ENCODE measurements at regions not wholly inside any gene's neighbourhood (a gene's known extent, or its start where the extent isn't known, plus 50 kb on each side); places are given as distances from the start of the nearest gene placed in this dataset.

DNA sequence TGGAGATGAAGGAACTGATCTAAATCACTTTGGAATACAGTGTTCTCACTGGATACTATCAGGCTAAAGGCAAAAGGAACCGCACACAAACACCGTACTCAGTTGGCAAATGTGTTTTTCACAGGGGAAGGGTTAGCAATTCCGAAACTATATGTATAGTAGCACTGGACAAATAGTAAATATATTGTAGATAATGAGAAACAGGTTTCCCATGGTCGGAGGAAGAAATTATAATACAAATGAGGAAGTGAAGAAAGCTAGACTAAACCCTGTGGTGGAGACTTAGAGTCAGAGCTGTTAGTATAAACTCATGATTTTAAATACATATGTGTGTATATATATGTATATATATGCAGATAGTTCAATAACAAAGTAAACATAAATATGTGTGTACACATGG, 414.1 kb upstream of the SALL1 start:
- peaks cover 2% of the 10 kb centered on the region for H3K4me1 Mint-ChIP-seq (ENCODE audit: low read depth)
- no peaks in the 10 kb centered on the region for H3K36me3 Mint-ChIP-seq (ENCODE audit: insufficient read depth)
- no peak for DNase-seq (ENCODE audit: low spot score, unreplicated experiment)
- H3K27ac Mint-ChIP-seq = no peak overlapping the region
- no peaks in the 10 kb centered on the region for H3K27me3 Mint-ChIP-seq
- no peak overlapping the region for H3K4me3 Mint-ChIP-seq (ENCODE audit: low read depth)
- H3K9me3 Mint-ChIP-seq (ENCODE audit: low read depth) = peaks cover 4% of the 10 kb centered on the region
- TF ChIP-seq, protein P1, sequence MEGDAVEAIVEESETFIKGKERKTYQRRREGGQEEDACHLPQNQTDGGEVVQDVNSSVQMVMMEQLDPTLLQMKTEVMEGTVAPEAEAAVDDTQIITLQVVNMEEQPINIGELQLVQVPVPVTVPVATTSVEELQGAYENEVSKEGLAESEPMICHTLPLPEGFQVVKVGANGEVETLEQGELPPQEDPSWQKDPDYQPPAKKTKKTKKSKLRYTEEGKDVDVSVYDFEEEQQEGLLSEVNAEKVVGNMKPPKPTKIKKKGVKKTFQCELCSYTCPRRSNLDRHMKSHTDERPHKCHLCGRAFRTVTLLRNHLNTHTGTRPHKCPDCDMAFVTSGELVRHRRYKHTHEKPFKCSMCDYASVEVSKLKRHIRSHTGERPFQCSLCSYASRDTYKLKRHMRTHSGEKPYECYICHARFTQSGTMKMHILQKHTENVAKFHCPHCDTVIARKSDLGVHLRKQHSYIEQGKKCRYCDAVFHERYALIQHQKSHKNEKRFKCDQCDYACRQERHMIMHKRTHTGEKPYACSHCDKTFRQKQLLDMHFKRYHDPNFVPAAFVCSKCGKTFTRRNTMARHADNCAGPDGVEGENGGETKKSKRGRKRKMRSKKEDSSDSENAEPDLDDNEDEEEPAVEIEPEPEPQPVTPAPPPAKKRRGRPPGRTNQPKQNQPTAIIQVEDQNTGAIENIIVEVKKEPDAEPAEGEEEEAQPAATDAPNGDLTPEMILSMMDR (IDR thresholded peaks at IDR 0.05; ENCODE audit: unreplicated experiment) = no peak

DNA sequence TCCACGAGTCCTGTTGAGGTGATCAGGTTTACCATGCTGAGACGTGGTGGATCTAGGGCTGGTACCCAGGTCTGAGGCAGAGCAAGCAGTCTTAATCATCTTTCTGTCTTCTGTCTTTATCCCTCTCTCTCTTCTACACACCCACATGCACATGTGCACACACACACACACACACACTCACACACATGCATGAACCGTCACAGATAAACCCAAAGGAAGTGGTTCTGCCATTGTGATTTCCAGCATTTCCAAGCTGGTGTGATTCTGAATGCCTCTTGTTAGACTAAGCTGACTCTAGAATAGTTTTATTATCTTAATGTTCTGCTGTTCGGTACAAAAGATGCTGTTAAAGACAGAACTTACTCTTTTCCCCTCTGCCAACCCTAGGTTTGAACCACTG, 411.8 kb upstream of the SALL1 start:
- Mint-ChIP-seq H3K4me3 (ENCODE audit: low read depth) (no peak overlapping the region), H3K36me3 (ENCODE audit: insufficient read depth) (no peaks in the 10 kb centered on the region), H3K27ac (no peak overlapping the region), H3K27me3 (peaks cover 6% of the 10 kb centered on the region), H3K4me1 (ENCODE audit: low read depth) (peaks cover 2% of the 10 kb centered on the region), H3K9me3 (ENCODE audit: low read depth) (peaks cover 4% of the 10 kb centered on the region)
- TF ChIP-seq, protein P1 (IDR thresholded peaks at IDR 0.05; ENCODE audit: unreplicated experiment) = no peak
- no peak for DNase-seq (ENCODE audit: low spot score, unreplicated experiment)

DNA sequence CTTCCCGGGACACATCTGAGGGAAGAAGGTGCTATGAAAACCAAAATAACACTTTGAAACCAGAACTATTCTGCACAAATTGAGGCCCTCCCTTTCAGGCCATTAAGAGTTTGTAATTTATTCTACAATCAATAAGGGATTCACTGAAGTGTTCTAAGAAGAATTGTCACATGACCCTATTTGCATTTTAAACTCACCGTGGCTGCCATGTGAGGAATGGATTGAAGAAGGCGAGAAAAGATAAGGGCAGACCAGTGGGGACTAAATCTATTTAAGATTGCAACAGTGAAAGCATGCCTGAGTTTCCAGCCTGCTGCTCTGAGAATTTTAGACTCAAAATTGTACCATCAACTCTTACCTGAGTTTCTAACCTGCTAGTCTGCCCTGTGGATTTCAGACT, 408.8 kb upstream of the SALL1 start:
- no peak overlapping the region for H3K4me3 Mint-ChIP-seq (ENCODE audit: low read depth)

DNA sequence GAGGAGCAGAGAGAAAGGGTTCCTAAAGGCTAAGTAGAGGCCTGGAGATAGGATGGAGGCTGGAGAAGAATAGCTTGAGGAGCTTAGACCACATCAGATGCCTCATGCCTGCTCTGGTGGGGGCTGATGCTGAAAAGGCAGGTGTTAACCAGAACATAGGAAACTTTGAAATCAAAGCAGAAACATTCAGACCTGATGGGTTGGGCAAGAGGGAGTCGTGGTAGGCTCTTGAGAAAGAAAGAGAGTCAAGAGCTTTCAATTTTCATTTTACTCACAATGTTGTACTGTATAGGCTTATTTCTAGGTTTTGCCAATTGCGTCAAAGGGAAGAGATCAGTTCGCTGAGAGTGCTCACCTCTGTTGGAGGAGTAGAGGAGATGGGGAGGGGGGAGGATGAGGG, 406.6 kb upstream of the SALL1 start:
- Mint-ChIP-seq H3K27me3 (peaks cover 31% of the 10 kb centered on the region), H3K4me1 (ENCODE audit: low read depth) (peaks cover 2% of the 10 kb centered on the region), H3K4me3 (ENCODE audit: low read depth) (no peak overlapping the region), H3K27ac (no peak overlapping the region), H3K9me3 (ENCODE audit: low read depth) (no peaks in the 10 kb centered on the region), H3K36me3 (ENCODE audit: insufficient read depth) (no peaks in the 10 kb centered on the region)
- TF ChIP-seq, protein P1 (IDR thresholded peaks at IDR 0.05; ENCODE audit: unreplicated experiment) = no peak
- DNase-seq (ENCODE audit: low spot score, unreplicated experiment) = no peak

More for the DNA sequence above, 408.8 kb upstream of the SALL1 start:
- Mint-ChIP-seq H3K4me1 (ENCODE audit: low read depth) (peaks cover 2% of the 10 kb centered on the region), H3K27me3 (peaks cover 27% of the 10 kb centered on the region), H3K36me3 (ENCODE audit: insufficient read depth) (no peaks in the 10 kb centered on the region), H3K27ac (no peak overlapping the region), H3K9me3 (ENCODE audit: low read depth) (peaks cover 4% of the 10 kb centered on the region)
- no peak for DNase-seq (ENCODE audit: low spot score, unreplicated experiment)
- TF ChIP-seq, protein P1 (IDR thresholded peaks at IDR 0.05; ENCODE audit: unreplicated experiment) = no peak

DNA sequence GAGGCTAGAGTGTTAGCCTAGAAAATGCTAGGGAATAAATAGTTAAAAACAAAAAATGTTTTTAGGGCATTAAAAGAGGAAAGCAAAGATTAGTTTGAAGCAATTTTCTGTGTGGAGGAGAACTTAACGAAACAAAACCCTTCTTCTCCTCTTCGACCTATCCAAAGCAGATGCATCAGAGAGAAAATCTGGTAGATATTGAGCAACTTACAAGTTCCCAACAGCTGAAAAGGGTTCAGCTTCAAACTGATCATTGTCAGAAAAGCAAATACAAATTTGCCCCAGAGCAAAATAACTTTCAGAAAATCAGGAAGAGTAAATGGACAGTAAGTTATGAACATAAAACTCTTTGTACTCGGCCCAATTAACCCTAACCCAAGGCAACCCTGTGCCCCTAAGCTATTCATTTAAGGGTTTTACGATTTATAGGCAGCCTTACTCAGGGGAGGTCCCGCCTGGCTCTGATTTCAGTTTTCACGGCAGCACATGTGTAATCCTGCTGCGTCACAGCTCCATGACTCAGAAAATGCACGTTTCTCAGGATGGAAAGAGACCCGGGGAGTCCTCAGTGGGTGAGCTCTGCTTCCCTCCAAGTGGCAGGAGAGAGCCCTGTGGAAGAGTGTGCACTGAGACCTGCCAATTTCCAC, 405.7 kb upstream of the SALL1 start:
- no peak for DNase-seq (ENCODE audit: low spot score, unreplicated experiment)
- TF ChIP-seq, protein P1 (IDR thresholded peaks at IDR 0.05; ENCODE audit: unreplicated experiment) = no peak
- H3K4me3 Mint-ChIP-seq (ENCODE audit: low read depth) = no peak overlapping the region
- no peaks in the 10 kb centered on the region for H3K36me3 Mint-ChIP-seq (ENCODE audit: insufficient read depth)
- H3K4me1 Mint-ChIP-seq (ENCODE audit: low read depth) = peaks cover 3% of the 10 kb centered on the region
- H3K27ac Mint-ChIP-seq = no peak overlapping the region
- H3K27me3 Mint-ChIP-seq = peaks cover 31% of the 10 kb centered on the region
- H3K9me3 Mint-ChIP-seq (ENCODE audit: low read depth) = no peaks in the 10 kb centered on the region
